HG02938 (cell line): ENCODE measurements at regions not wholly inside any gene's neighbourhood (a gene's known extent, or its start where the extent isn't known, plus 50 kb on each side); places are given as distances from the start of the nearest gene placed in this dataset.

Source experiments
- ATAC-seq: cut with Tn5 transposase; IDR thresholded peaks from one replicate; pipeline ENCODE4 v1.9.1; 2021; ENCODE audit warnings: mild to moderate bottlenecking, moderate library complexity; ENCODE audit not compliant: unreplicated experiment

GRCh38 chrX:4741024-4741423 lies 1027.6 kb upstream of the PRKX start:
- ATAC-seq: no peak

- no peak for ATAC-seq
Observed at GRCh38 chrX:4735299-4735698, 1021.9 kb upstream of the PRKX start.

GRCh38 chrX:4710618-4711433 lies 997.4 kb upstream of the PRKX start:
- ATAC-seq: no peak

- ATAC-seq: no peak
Observed at GRCh38 chrX:4708970-4709760, 995.7 kb upstream of the PRKX start.

GRCh38 chrX:4706961-4707360 lies 993.5 kb upstream of the PRKX start:
- no peak for ATAC-seq

GRCh38 chrX:4690521-4690920 lies 977.1 kb upstream of the PRKX start:
- ATAC-seq: no peak

GRCh38 chrX:4682636-4683035 lies 969.2 kb upstream of the PRKX start:
- no peak for ATAC-seq

- ATAC-seq: no peak
Observed at GRCh38 chrX:4675686-4676300, 962.3 kb upstream of the PRKX start.

- ATAC-seq: no peak
Observed at GRCh38 chrX:4674028-4674782, 960.8 kb upstream of the PRKX start.

GRCh38 chrX:4671344-4671743 lies 957.9 kb upstream of the PRKX start:
- ATAC-seq: no peak

- no peak for ATAC-seq
Observed at GRCh38 chrX:4670606-4671005, 957.2 kb upstream of the PRKX start.

- ATAC-seq: no peak
Observed at GRCh38 chrX:4668802-4669536, 955.5 kb upstream of the PRKX start.

- no peak for ATAC-seq
Observed at GRCh38 chrX:4663085-4663484, 949.6 kb upstream of the PRKX start.

- no peak for ATAC-seq
Observed at GRCh38 chrX:4661771-4662170, 948.3 kb upstream of the PRKX start.

GRCh38 chrX:4656419-4656818 lies 943.0 kb upstream of the PRKX start:
- ATAC-seq: no peak

GRCh38 chrX:4655743-4656142 lies 942.3 kb upstream of the PRKX start:
- ATAC-seq: no peak

GRCh38 chrX:4642114-4642513 lies 928.7 kb upstream of the PRKX start:
- no peak for ATAC-seq

- ATAC-seq: no peak
Observed at GRCh38 chrX:4638036-4638435, 924.6 kb upstream of the PRKX start.

GRCh38 chrX:4627414-4627813 lies 914.0 kb upstream of the PRKX start:
- no peak for ATAC-seq

GRCh38 chrX:4622486-4623167 lies 909.2 kb upstream of the PRKX start:
- ATAC-seq: no peak
